ENCODE measurements at regions not wholly inside any gene's neighbourhood (a gene's known extent, or its start where the extent isn't known, plus 50 kb on each side); places are given as distances from the start of the nearest gene placed in this dataset.
A peak's percentile ranks its signal among the peaks of the same experiment; 100 is the strongest.

DNA sequence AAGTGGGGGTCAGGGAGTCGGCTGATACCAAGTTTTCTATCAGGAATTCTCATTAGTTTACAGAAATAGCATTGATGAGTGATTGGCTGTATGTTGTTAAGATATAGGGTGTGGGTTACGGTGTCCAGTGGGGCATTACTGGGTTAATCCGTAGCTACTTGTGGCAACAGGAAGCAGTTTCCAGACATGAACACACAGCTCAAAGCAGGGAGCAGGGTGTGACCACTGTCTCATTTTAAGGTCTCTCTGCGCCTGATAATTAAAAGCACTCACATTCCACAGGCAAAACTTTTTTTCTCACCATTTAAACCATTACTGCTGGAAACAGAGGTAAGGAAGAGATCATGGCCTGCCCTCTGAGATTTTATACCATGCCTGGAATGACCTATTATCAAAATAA is 114.9 kb downstream of the SIK1 start:
- DNase-seq (ENCODE audit: low spot score) = no peak
- POLR2A ChIA-PET = no interaction called here
- Mint-ChIP-seq H3K27me3 (ENCODE audit: low read depth) (peaks cover 5% of the 10 kb centered on the region; the same call in 1 of the 2 replicates), H3K27ac (no peak overlapping the region), H3K4me3 (no peak overlapping the region), H3K9me3 (peaks cover 5% of the 10 kb centered on the region), H3K4me1 (peaks cover 31% of the 10 kb centered on the region), H3K36me3 (peaks cover 4% of the 10 kb centered on the region)
- CTCF ChIA-PET = interaction anchor here (1.3 to 1.9 kb wide), 4 partner anchors 43 to 299 kb away, joined by 4 to 5 read pairs (median 4); no protein-coding TSS in a partner anchor
- TF ChIP-seq TCF7 (CRISPR knock-in tag; IDR thresholded peaks at IDR 0.05; ENCODE audit: low read depth) = no peak
- TF ChIP-seq FOXP1 (CRISPR knock-in tag; IDR thresholded peaks at IDR 0.05; ENCODE audit: borderline replicate concordance) = no peak
- no peak for TF ChIP-seq SP1 (CRISPR knock-in tag; conservative IDR thresholded peaks at IDR 0.05)
- TF ChIP-seq, protein P1, sequence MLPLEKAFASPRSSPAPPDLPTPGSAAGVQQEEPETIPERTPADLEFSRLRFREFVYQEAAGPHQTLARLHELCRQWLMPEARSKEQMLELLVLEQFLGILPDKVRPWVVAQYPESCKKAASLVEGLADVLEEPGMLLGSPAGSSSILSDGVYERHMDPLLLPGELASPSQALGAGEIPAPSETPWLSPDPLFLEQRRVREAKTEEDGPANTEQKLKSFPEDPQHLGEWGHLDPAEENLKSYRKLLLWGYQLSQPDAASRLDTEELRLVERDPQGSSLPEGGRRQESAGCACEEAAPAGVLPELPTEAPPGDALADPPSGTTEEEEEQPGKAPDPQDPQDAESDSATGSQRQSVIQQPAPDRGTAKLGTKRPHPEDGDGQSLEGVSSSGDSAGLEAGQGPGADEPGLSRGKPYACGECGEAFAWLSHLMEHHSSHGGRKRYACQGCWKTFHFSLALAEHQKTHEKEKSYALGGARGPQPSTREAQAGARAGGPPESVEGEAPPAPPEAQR (CRISPR knock-in tag; IDR thresholded peaks at IDR 0.05) = no peak
- TF ChIP-seq, protein P2, sequence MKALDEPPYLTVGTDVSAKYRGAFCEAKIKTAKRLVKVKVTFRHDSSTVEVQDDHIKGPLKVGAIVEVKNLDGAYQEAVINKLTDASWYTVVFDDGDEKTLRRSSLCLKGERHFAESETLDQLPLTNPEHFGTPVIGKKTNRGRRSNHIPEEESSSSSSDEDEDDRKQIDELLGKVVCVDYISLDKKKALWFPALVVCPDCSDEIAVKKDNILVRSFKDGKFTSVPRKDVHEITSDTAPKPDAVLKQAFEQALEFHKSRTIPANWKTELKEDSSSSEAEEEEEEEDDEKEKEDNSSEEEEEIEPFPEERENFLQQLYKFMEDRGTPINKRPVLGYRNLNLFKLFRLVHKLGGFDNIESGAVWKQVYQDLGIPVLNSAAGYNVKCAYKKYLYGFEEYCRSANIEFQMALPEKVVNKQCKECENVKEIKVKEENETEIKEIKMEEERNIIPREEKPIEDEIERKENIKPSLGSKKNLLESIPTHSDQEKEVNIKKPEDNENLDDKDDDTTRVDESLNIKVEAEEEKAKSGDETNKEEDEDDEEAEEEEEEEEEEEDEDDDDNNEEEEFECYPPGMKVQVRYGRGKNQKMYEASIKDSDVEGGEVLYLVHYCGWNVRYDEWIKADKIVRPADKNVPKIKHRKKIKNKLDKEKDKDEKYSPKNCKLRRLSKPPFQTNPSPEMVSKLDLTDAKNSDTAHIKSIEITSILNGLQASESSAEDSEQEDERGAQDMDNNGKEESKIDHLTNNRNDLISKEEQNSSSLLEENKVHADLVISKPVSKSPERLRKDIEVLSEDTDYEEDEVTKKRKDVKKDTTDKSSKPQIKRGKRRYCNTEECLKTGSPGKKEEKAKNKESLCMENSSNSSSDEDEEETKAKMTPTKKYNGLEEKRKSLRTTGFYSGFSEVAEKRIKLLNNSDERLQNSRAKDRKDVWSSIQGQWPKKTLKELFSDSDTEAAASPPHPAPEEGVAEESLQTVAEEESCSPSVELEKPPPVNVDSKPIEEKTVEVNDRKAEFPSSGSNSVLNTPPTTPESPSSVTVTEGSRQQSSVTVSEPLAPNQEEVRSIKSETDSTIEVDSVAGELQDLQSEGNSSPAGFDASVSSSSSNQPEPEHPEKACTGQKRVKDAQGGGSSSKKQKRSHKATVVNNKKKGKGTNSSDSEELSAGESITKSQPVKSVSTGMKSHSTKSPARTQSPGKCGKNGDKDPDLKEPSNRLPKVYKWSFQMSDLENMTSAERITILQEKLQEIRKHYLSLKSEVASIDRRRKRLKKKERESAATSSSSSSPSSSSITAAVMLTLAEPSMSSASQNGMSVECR (CRISPR knock-in tag; IDR thresholded peaks at IDR 0.05; ENCODE audit: borderline replicate concordance) = no peak
- no peak for TF ChIP-seq NR1H2 (CRISPR knock-in tag; IDR thresholded peaks at IDR 0.05)
- TF ChIP-seq USF1 (CRISPR knock-in tag; IDR thresholded peaks at IDR 0.05) = no peak
- TF ChIP-seq NFE2L1 (CRISPR knock-in tag; IDR thresholded peaks at IDR 0.05) = no peak
- TF ChIP-seq ZNF317 (CRISPR knock-in tag; IDR thresholded peaks at IDR 0.05; ENCODE audit: borderline replicate concordance, low read depth) = no peak
- TF ChIP-seq, protein P3, sequence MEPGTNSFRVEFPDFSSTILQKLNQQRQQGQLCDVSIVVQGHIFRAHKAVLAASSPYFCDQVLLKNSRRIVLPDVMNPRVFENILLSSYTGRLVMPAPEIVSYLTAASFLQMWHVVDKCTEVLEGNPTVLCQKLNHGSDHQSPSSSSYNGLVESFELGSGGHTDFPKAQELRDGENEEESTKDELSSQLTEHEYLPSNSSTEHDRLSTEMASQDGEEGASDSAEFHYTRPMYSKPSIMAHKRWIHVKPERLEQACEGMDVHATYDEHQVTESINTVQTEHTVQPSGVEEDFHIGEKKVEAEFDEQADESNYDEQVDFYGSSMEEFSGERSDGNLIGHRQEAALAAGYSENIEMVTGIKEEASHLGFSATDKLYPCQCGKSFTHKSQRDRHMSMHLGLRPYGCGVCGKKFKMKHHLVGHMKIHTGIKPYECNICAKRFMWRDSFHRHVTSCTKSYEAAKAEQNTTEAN (CRISPR knock-in tag; IDR thresholded peaks at IDR 0.05) = no peak
- no peak for TF ChIP-seq ZNF121 (CRISPR knock-in tag; IDR thresholded peaks at IDR 0.05)
- TF ChIP-seq ATF1 (CRISPR knock-in tag; IDR thresholded peaks at IDR 0.05) = no peak
- TF ChIP-seq EMX1 (CRISPR knock-in tag; IDR thresholded peaks at IDR 0.05) = no peak
- no peak for ATAC-seq

GRCh38 chr21:43311301-43311817 is 115.6 kb downstream of the SIK1 start:
- Mint-ChIP-seq H3K4me1 (peaks cover 31% of the 10 kb centered on the region), H3K4me3 (no peak overlapping the region), H3K36me3 (no peaks in the 10 kb centered on the region), H3K27ac (peak overlapping the region; percentile 61; the same call in 1 of the 2 replicates), H3K27me3 (ENCODE audit: low read depth) (no peaks in the 10 kb centered on the region), H3K9me3 (no peaks in the 10 kb centered on the region)
- no peak for DNase-seq (ENCODE audit: low spot score)
- TF ChIP-seq ZNF423 (CRISPR knock-in tag; IDR thresholded peaks at IDR 0.05) = 0 out of 2 replicates have a peak, but pooled peaks have one; percentile 5
- no peak for TF ChIP-seq FOXK1 (CRISPR knock-in tag; IDR thresholded peaks at IDR 0.05)
- ChIA-PET POLR2A (no interaction called here), CTCF (interaction anchor here (0.7 to 1.7 kb wide), 3 partner anchors 43 to 334 kb away, joined by 3 to 5 read pairs (median 4); no protein-coding TSS in a partner anchor)
- no peak for ATAC-seq

- peaks cover 29% of the 10 kb centered on the region for H3K4me1 Mint-ChIP-seq
- DNase-seq (ENCODE audit: low spot score) (no peak), ATAC-seq (no peak)
- ChIA-PET POLR2A (no interaction called here), CTCF (no interaction called here)
- no peaks in the 10 kb centered on the region for H3K36me3 Mint-ChIP-seq
- H3K27me3 Mint-ChIP-seq (ENCODE audit: low read depth) = no peaks in the 10 kb centered on the region
- H3K27ac Mint-ChIP-seq = no peak overlapping the region
- no peak overlapping the region for H3K4me3 Mint-ChIP-seq
- no peaks in the 10 kb centered on the region for H3K9me3 Mint-ChIP-seq
- TF ChIP-seq MYBL2 (CRISPR knock-in tag; IDR thresholded peaks at IDR 0.05) (no peak), TCF7 (CRISPR knock-in tag; IDR thresholded peaks at IDR 0.05; ENCODE audit: low read depth) (no peak)
- TF ChIP-seq, protein P4, sequence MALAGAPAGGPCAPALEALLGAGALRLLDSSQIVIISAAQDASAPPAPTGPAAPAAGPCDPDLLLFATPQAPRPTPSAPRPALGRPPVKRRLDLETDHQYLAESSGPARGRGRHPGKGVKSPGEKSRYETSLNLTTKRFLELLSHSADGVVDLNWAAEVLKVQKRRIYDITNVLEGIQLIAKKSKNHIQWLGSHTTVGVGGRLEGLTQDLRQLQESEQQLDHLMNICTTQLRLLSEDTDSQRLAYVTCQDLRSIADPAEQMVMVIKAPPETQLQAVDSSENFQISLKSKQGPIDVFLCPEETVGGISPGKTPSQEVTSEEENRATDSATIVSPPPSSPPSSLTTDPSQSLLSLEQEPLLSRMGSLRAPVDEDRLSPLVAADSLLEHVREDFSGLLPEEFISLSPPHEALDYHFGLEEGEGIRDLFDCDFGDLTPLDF (CRISPR knock-in tag; IDR thresholded peaks at IDR 0.05) = no peak
- TF ChIP-seq, protein P5, sequence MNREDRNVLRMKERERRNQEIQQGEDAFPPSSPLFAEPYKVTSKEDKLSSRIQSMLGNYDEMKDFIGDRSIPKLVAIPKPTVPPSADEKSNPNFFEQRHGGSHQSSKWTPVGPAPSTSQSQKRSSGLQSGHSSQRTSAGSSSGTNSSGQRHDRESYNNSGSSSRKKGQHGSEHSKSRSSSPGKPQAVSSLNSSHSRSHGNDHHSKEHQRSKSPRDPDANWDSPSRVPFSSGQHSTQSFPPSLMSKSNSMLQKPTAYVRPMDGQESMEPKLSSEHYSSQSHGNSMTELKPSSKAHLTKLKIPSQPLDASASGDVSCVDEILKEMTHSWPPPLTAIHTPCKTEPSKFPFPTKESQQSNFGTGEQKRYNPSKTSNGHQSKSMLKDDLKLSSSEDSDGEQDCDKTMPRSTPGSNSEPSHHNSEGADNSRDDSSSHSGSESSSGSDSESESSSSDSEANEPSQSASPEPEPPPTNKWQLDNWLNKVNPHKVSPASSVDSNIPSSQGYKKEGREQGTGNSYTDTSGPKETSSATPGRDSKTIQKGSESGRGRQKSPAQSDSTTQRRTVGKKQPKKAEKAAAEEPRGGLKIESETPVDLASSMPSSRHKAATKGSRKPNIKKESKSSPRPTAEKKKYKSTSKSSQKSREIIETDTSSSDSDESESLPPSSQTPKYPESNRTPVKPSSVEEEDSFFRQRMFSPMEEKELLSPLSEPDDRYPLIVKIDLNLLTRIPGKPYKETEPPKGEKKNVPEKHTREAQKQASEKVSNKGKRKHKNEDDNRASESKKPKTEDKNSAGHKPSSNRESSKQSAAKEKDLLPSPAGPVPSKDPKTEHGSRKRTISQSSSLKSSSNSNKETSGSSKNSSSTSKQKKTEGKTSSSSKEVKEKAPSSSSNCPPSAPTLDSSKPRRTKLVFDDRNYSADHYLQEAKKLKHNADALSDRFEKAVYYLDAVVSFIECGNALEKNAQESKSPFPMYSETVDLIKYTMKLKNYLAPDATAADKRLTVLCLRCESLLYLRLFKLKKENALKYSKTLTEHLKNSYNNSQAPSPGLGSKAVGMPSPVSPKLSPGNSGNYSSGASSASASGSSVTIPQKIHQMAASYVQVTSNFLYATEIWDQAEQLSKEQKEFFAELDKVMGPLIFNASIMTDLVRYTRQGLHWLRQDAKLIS (CRISPR knock-in tag; IDR thresholded peaks at IDR 0.05; ENCODE audit: borderline replicate concordance) = no peak
These were observed 118.1 kb downstream of the SIK1 start for GRCh38 chr21:43308815-43309283.

Measured in WTC11 (cell line).